ENCODE measurements at regions not wholly inside any gene's neighbourhood (a gene's known extent, or its start where the extent isn't known, plus 50 kb on each side); places are given as distances from the start of the nearest gene placed in this dataset.
"Not testable (repeated sequence)": the region's sequence is repeated elsewhere in the genome, so short reads cannot be mapped to it uniquely, and the experiment has no call there.

- intact Hi-C loops (cut with DNase I) = no loop called here
- DNase-seq (ENCODE audit: low spot score) = no peak
Observed at GRCh38 chr14:49287004-49287403, 299.2 kb downstream of the RPS29 start.

- no peak for DNase-seq (ENCODE audit: low spot score)
- intact Hi-C loops (cut with DNase I) = no loop called here
Observed at GRCh38 chr14:49286257-49286983, 299.8 kb downstream of the RPS29 start.

DNA sequence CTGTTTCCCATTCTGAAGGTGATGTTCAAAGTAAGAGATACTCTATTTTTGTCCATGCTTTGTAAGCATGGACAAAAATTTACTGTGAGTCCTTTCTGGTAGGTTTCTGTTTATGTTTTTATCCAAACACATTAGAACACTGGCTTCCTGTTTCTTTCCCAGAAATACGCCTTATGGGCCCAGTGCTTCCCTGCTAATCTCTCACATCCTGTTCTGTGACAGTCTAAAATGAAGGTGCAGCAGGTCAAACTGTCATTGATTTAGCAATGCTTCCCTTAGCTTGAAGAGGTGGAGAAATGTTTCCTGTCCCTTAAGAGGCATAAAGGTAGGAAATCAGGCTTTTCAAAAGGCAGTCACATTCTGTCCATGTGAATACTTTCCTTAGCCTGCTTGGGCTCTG lies 305.6 kb downstream of the RPS29 start:
- DNase-seq (ENCODE audit: low spot score) = no peak
- intact Hi-C loops (cut with DNase I) = no loop called here

DNA sequence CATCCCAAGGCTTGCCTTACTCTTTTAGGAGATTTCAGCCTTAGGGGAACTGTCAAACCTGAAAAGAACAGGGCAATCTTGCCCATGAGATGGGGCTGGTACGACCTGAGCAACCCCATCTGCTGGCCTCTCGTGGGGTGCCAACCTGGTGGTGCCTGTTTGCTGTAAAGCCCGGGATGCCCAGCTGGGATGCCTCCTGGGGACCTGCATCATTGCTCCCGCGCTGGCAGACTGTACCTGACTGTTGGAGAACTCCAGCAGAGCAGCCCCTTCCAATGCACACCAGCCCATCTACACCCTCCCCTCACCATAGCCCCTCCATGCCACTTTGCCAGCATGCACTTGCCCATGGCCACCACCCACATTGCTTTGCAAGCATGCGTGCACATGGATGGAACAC lies 335.7 kb downstream of the RPS29 start:
- intact Hi-C loops (cut with DNase I) = no loop called here
- DNase-seq (ENCODE audit: low spot score) = no peak

- intact Hi-C loops (cut with DNase I) = no loop called here
- DNase-seq (ENCODE audit: low spot score) = no peak
Observed at GRCh38 chr14:49250109-49250508, 336.1 kb downstream of the RPS29 start.

DNA sequence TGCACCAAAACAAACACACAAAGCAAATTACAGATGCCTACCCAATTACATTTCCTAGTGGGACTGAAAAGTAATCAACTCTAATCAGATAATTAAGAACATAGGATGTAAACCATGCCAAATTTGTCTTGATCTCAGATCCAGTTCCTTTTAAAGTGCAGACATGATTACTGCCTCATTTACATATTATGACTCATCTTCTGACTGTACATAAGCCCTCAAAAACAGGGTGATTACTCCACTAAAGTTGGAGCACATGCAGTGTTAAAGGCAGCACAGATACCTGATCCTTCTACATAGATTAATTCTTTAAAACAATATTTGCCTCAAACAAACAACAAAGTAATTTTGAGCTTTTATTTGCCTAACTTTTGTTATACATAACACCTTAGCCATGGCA lies 337.2 kb downstream of the RPS29 start:
- intact Hi-C loops (cut with DNase I) = no loop called here
- DNase-seq (ENCODE audit: low spot score) = no peak

GRCh38 chr14:49243777-49244176 lies 342.4 kb downstream of the RPS29 start:
- DNase-seq (ENCODE audit: low spot score); intact Hi-C loops (cut with DNase I): not testable (repeated sequence)

DNA sequence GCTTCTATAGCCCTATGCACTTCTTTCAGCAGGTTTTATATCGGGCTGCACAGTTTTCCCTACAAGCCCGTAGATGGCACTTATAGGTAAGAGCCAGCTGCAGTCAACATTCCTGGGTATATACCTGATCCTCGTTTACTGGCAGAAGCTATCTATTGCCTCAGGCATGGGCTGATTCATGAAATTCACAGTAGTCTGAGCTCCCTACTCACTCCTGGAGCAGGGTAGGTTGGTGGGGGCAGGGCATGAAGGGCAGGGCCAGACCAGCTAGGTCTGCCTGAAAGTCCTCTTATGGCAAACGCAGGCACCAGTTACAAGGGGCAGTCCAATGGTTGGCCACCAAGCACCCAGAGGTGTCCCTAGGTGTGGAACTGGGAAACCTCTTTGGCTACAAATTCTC lies 345.8 kb downstream of the RPS29 start:
- DNase-seq (ENCODE audit: low spot score) = no peak
- intact Hi-C loops (cut with DNase I) = no loop called here

DNA sequence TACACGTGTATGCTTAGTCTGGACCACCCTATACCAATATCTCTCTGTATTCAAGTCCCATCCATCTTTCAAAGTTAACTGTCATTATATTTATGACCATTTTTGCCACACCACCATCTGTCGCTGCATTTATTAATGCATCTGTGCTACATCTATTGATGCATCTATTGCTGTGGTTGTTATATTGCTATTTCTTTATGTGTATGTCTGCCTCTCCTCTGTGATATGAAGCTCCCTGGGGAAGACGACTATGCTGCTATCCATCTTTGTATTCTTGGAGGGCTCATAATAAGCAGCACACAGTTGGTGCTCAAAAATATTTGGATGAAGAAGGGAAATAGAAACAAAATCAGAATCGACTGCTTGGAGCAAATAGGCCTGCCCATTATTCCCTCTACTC lies 357.6 kb downstream of the RPS29 start:
- intact Hi-C loops (cut with DNase I) = no loop called here
- no peak for DNase-seq (ENCODE audit: low spot score)

GRCh38 chr14:49221316-49221715 lies 364.9 kb downstream of the RPS29 start:
- intact Hi-C loops (cut with DNase I) = no loop called here
- no peak for DNase-seq (ENCODE audit: low spot score)

- intact Hi-C loops (cut with DNase I) = no loop called here
- no peak for DNase-seq (ENCODE audit: low spot score)
Observed at GRCh38 chr14:49220492-49220891, 365.7 kb downstream of the RPS29 start.

DNA sequence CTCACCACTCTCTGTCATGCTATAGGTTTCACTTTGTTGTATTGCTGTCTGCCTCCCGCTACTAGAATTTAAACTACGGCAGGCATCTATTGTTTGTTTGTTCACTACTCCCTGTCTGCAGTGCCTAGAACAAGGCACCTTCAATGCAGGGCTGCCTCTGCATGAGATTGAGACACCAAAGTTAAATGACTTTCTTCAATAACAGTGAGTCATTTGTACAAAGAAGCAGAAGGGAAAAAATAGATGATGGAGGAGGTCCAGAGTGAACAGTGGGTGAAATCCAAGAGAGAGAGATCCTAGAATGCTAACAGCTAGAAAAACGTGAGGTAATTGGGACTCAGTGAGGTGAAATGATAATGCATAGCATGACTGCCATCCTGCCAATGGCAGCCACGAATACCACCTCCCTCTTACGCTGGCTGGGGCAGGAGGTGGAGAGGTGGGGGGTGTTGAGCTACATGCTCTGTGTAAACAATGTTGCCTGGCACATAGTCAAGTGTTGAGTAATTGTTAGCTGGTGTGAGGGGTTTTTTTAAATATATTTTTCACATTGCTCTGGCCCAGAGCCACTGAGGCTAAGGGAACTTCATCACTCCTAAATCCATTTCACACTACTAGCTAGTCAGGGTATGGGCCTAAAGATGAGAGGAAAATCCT lies 367.6 kb downstream of the RPS29 start:
- intact Hi-C loops (cut with DNase I) = no loop called here
- no peak for DNase-seq (ENCODE audit: low spot score)

- intact Hi-C loops (cut with DNase I) = no loop called here
Observed at GRCh38 chr14:49212721-49213120, 373.5 kb downstream of the RPS29 start.

DNA sequence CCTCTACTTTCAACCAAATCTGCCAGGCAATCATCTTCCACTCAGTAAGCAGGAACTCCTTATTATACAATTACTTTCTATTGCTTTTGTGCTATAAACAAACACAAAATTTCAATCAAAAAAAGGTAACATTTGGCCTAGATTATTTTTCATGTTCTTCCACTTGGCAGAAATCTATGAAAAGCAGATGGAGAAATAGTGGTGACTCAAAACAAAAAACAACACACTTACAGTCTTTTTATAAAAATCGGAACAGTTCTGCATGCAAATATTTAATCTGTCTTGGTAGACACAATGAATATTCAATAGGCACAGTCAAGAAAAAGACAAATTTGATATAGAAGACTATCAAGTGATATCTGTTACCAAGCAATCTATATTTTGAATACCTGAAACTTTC lies 376.8 kb downstream of the RPS29 start:
- intact Hi-C loops (cut with DNase I) = no loop called here
- no peak for DNase-seq (ENCODE audit: low spot score)

More at GRCh38 chr14:49212721-49213120, 373.5 kb downstream of the RPS29 start:
- no peak for DNase-seq (ENCODE audit: low spot score)

DNA sequence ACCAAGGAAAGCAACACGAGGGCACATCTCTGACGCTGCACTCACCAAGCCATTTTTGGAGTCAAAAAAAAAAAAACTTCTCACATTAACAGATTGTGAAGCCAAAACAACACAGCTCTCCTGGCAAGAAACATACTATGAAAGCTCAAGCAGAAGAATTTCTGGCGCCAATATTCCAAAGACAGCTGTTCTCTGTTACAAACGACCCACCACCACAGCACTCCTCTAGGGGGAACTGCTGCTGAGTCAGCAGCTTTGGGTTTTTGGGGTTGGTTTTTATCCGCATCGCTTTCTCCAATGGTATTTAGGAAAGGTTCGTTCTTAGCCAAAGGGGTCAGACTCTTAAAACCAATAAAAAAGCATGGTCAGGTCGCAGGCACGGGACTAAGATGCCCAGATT lies 379.4 kb downstream of the RPS29 start:
- DNase-seq (ENCODE audit: low spot score) = no peak
- intact Hi-C loops (cut with DNase I) = no loop called here

DNA sequence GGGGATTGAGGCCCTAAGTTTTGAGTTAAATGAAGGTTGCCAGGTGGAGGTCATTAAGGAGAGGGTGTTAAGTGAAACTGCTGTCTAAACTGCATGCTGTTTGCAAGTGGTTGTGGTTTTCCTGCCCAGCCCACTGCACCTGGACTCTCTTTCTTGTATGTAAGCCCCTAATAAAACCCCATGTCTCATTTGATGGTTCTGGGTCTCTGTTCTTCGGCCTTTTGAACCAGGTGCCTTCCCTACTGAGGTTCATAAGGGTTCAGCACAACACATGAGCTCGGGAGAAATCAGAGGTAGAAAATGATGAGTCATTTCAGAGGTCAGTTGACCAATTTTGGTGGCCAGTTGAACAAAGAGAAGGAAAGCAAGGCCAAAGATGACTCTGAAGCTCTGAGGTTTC lies 382.5 kb downstream of the RPS29 start:
- DNase-seq (ENCODE audit: low spot score) = no peak
- intact Hi-C loops (cut with DNase I) = no loop called here

DNA sequence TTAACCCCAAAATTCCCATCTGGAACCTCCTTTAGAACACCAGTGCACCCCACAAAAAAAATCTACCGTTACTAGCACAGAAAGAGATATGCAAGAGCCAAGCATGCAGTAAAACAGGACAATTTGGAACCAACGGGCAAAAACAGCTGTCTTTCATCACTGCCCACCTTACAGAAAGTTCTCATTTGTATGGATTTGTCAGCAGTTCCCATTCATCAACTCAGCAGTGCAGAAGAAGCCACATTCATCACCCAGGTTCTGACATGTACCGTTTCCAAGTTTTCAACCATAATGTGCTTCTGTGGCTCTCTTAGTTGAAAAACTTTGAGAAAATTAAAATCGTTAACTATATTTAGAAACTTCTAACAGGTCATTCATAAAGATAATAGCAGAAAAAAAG lies 387.0 kb downstream of the RPS29 start:
- DNase-seq (ENCODE audit: low spot score) = no peak
- intact Hi-C loops (cut with DNase I) = no loop called here

GRCh38 chr14:49196327-49196726 lies 389.9 kb downstream of the RPS29 start:
- DNase-seq (ENCODE audit: low spot score) = no peak
- intact Hi-C loops (cut with DNase I) = no loop called here

GRCh38 chr14:49194067-49194466 lies 392.1 kb downstream of the RPS29 start:
- intact Hi-C loops (cut with DNase I) = no loop called here
- DNase-seq (ENCODE audit: low spot score) = no peak

- intact Hi-C loops (cut with DNase I) = no loop called here
- no peak for DNase-seq (ENCODE audit: low spot score)
Observed at GRCh38 chr14:49193332-49194065, 392.7 kb downstream of the RPS29 start.

DNA sequence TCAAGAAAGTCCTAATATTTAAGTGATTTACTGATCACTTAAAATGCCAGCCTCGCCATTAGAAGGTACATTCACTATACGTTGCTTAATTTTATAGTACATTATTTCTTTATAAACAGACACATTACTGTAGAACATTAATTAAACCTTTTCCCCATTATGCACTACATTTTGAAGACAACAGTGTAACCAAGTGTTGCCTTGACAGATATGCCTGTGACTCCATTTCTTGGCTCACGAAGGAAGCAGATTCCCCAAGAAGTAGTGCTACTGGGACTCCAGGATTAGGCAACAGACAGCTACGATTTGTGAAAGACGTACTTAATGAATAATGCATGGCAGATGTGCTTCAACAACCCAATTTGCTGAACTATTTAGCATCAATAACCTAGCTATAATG lies 394.8 kb downstream of the RPS29 start:
- intact Hi-C loops (cut with DNase I) = no loop called here

More for the DNA sequence above, 394.8 kb downstream of the RPS29 start:
- DNase-seq (ENCODE audit: low spot score) = no peak
